ENCODE measurements at regions not wholly inside any gene's neighbourhood (a gene's known extent, or its start where the extent isn't known, plus 50 kb on each side); places are given as distances from the start of the nearest gene placed in this dataset.

GRCh38 chr5:97427235-97427634 is 244.2 kb upstream of the RIOK2 start:
- Histone ChIP-seq H3K9me3 (ENCODE audit: control insufficient read depth, insufficient read depth, low read depth, low read length) (no peaks in the 10 kb centered on the region), H3K27me3 (ENCODE audit: control insufficient read depth, insufficient read depth, low read length) (no peaks in the 10 kb centered on the region), H3K36me3 (ENCODE audit: control insufficient read depth, insufficient read depth, low read length) (no peaks in the 10 kb centered on the region), H3K4me1 (ENCODE audit: control insufficient read depth, insufficient read depth, low read length) (no peaks in the 10 kb centered on the region), H3K9ac (ENCODE audit: low read length) (no peak overlapping the region), H3K4me3 (ENCODE audit: low read depth, low read length) (no peak overlapping the region), H3K27ac (ENCODE audit: low read depth, low read length) (no peak overlapping the region)

GRCh38 chr5:97434021-97434420 is 251.0 kb upstream of the RIOK2 start:
- no peaks in the 10 kb centered on the region for H3K27me3 ChIP-seq (ENCODE audit: control insufficient read depth, insufficient read depth, low read length)
- H3K4me3 ChIP-seq (ENCODE audit: low read depth, low read length), result no peak overlapping the region
- H3K27ac ChIP-seq (ENCODE audit: low read depth, low read length), result no peak overlapping the region
- no peaks in the 10 kb centered on the region for H3K9me3 ChIP-seq (ENCODE audit: control insufficient read depth, insufficient read depth, low read depth, low read length)
- no peaks in the 10 kb centered on the region for H3K4me1 ChIP-seq (ENCODE audit: control insufficient read depth, insufficient read depth, low read length)
- H3K9ac ChIP-seq (ENCODE audit: low read length), result no peak overlapping the region
- H3K36me3 ChIP-seq (ENCODE audit: control insufficient read depth, insufficient read depth, low read length), result no peaks in the 10 kb centered on the region

GRCh38 chr5:97436405-97436804 is 253.4 kb upstream of the RIOK2 start:
- no peak overlapping the region for H3K4me3 ChIP-seq (ENCODE audit: low read depth, low read length)

GRCh38 chr5:97443740-97444139 is 260.7 kb upstream of the RIOK2 start:
- Histone ChIP-seq H3K27ac (ENCODE audit: low read depth, low read length) (no peak overlapping the region), H3K4me3 (ENCODE audit: low read depth, low read length) (no peak overlapping the region), H3K36me3 (ENCODE audit: control insufficient read depth, insufficient read depth, low read length) (no peaks in the 10 kb centered on the region), H3K9ac (ENCODE audit: low read length) (no peak overlapping the region), H3K9me3 (ENCODE audit: control insufficient read depth, insufficient read depth, low read depth, low read length) (no peaks in the 10 kb centered on the region; the same call in 1 of the 2 replicates), H3K4me1 (ENCODE audit: control insufficient read depth, insufficient read depth, low read length) (no peaks in the 10 kb centered on the region), H3K27me3 (ENCODE audit: control insufficient read depth, insufficient read depth, low read length) (no peaks in the 10 kb centered on the region)

More at GRCh38 chr5:97436405-97436804, 253.4 kb upstream of the RIOK2 start:
- H3K27ac ChIP-seq (ENCODE audit: low read depth, low read length), result no peak overlapping the region
- no peak overlapping the region for H3K9ac ChIP-seq (ENCODE audit: low read length)
- H3K4me1 ChIP-seq (ENCODE audit: control insufficient read depth, insufficient read depth, low read length), result no peaks in the 10 kb centered on the region
- H3K36me3 ChIP-seq (ENCODE audit: control insufficient read depth, insufficient read depth, low read length), result no peaks in the 10 kb centered on the region
- H3K27me3 ChIP-seq (ENCODE audit: control insufficient read depth, insufficient read depth, low read length), result no peaks in the 10 kb centered on the region
- H3K9me3 ChIP-seq (ENCODE audit: control insufficient read depth, insufficient read depth, low read depth, low read length), result no peaks in the 10 kb centered on the region

GRCh38 chr5:97449172-97449571 is 266.1 kb upstream of the RIOK2 start:
- H3K36me3 ChIP-seq (ENCODE audit: control insufficient read depth, insufficient read depth, low read length), result no peaks in the 10 kb centered on the region
- H3K27ac ChIP-seq (ENCODE audit: low read depth, low read length), result no peak overlapping the region
- H3K9me3 ChIP-seq (ENCODE audit: control insufficient read depth, insufficient read depth, low read depth, low read length), result no peaks in the 10 kb centered on the region
- no peaks in the 10 kb centered on the region for H3K27me3 ChIP-seq (ENCODE audit: control insufficient read depth, insufficient read depth, low read length)
- H3K9ac ChIP-seq (ENCODE audit: low read length), result no peak overlapping the region
- H3K4me1 ChIP-seq (ENCODE audit: control insufficient read depth, insufficient read depth, low read length), result no peaks in the 10 kb centered on the region
- H3K4me3 ChIP-seq (ENCODE audit: low read depth, low read length), result no peak overlapping the region

DNA sequence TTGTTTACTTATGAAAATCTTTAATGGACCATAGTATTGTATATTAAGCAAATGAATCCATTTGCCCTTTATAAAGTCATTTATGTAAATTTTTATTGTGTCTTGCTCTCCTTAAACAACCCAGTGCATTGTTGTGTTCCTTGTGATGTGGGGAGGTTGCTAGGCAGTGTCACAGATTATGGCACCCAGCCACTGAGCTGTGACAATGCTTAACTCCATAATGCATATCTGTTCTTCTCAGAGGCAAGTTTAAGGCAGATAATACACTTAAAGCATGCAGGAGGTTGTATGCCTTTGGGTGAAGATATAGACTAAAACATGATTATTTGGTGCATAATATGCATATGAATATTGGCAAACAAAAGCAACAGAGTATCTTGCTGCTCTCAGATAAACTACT is 269.6 kb upstream of the RIOK2 start:
- Histone ChIP-seq H3K4me1 (ENCODE audit: control insufficient read depth, insufficient read depth, low read length) (no peaks in the 10 kb centered on the region), H3K9ac (ENCODE audit: low read length) (no peak overlapping the region), H3K36me3 (ENCODE audit: control insufficient read depth, insufficient read depth, low read length) (no peaks in the 10 kb centered on the region), H3K4me3 (ENCODE audit: low read depth, low read length) (no peak overlapping the region), H3K27me3 (ENCODE audit: control insufficient read depth, insufficient read depth, low read length) (no peaks in the 10 kb centered on the region), H3K27ac (ENCODE audit: low read depth, low read length) (no peak overlapping the region), H3K9me3 (ENCODE audit: control insufficient read depth, insufficient read depth, low read depth, low read length) (no peaks in the 10 kb centered on the region)

- Histone ChIP-seq H3K27ac (ENCODE audit: low read depth, low read length) (no peak overlapping the region), H3K36me3 (ENCODE audit: control insufficient read depth, insufficient read depth, low read length) (no peaks in the 10 kb centered on the region), H3K9ac (ENCODE audit: low read length) (no peak overlapping the region), H3K4me3 (ENCODE audit: low read depth, low read length) (no peak overlapping the region), H3K4me1 (ENCODE audit: control insufficient read depth, insufficient read depth, low read length) (no peaks in the 10 kb centered on the region), H3K9me3 (ENCODE audit: control insufficient read depth, insufficient read depth, low read depth, low read length) (no peaks in the 10 kb centered on the region), H3K27me3 (ENCODE audit: control insufficient read depth, insufficient read depth, low read length) (no peaks in the 10 kb centered on the region)
These were observed 270.2 kb upstream of the RIOK2 start for GRCh38 chr5:97453263-97453662.

GRCh38 chr5:97454015-97454414 is 271.0 kb upstream of the RIOK2 start:
- no peak overlapping the region for H3K4me3 ChIP-seq (ENCODE audit: low read depth, low read length)
- no peaks in the 10 kb centered on the region for H3K36me3 ChIP-seq (ENCODE audit: control insufficient read depth, insufficient read depth, low read length)
- no peaks in the 10 kb centered on the region for H3K27me3 ChIP-seq (ENCODE audit: control insufficient read depth, insufficient read depth, low read length)
- no peaks in the 10 kb centered on the region for H3K4me1 ChIP-seq (ENCODE audit: control insufficient read depth, insufficient read depth, low read length)
- no peak overlapping the region for H3K27ac ChIP-seq (ENCODE audit: low read depth, low read length)
- H3K9me3 ChIP-seq (ENCODE audit: control insufficient read depth, insufficient read depth, low read depth, low read length), result no peaks in the 10 kb centered on the region
- H3K9ac ChIP-seq (ENCODE audit: low read length), result no peak overlapping the region

DNA sequence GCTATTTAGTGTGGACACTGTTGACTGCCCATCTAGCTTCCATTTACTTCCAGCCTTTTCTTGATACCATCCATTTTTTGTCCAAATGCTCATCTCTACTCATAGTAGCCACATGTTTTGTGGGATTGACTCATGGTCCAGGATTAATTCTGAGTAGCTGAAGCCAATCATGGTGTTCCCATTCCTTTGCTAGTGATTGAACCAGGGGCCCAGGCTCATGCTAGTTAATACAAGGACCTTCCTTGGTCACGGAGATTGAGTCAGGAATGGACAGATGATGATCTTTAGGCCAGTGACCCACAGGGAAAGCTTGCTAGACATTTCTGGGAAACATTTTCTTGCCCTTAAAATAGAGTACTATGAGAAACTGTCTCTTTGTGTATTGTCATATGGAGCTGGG is 272.9 kb upstream of the RIOK2 start:
- no peaks in the 10 kb centered on the region for H3K36me3 ChIP-seq (ENCODE audit: control insufficient read depth, insufficient read depth, low read length)
- H3K4me3 ChIP-seq (ENCODE audit: low read depth, low read length), result no peak overlapping the region
- H3K27ac ChIP-seq (ENCODE audit: low read depth, low read length), result no peak overlapping the region
- no peaks in the 10 kb centered on the region for H3K4me1 ChIP-seq (ENCODE audit: control insufficient read depth, insufficient read depth, low read length)
- no peaks in the 10 kb centered on the region for H3K27me3 ChIP-seq (ENCODE audit: control insufficient read depth, insufficient read depth, low read length)
- H3K9me3 ChIP-seq (ENCODE audit: control insufficient read depth, insufficient read depth, low read depth, low read length), result no peaks in the 10 kb centered on the region
- no peak overlapping the region for H3K9ac ChIP-seq (ENCODE audit: low read length)

DNA sequence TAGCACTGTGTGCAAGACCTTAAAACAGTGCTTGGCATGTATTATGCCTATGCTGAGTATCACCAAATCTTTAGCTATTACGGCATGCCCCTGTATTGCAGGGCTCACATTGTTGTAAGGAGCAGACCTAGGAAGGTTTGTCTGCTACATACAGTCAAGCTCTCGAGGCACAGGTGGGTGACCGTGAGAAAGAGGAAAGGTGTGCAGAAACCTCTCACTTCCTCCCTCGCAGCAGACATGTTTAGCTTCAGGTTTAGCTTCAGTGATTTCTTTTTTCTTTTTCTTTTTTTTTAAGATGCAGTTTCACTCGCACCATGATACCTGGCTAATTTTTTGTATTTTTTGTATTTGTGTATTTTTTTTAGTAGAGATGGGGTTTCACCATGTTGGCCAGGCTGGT is 275.8 kb upstream of the RIOK2 start:
- no peaks in the 10 kb centered on the region for H3K9me3 ChIP-seq (ENCODE audit: control insufficient read depth, insufficient read depth, low read depth, low read length)
- H3K27me3 ChIP-seq (ENCODE audit: control insufficient read depth, insufficient read depth, low read length), result no peaks in the 10 kb centered on the region
- no peak overlapping the region for H3K27ac ChIP-seq (ENCODE audit: low read depth, low read length)
- H3K36me3 ChIP-seq (ENCODE audit: control insufficient read depth, insufficient read depth, low read length), result no peaks in the 10 kb centered on the region
- no peak overlapping the region for H3K4me3 ChIP-seq (ENCODE audit: low read depth, low read length)
- H3K9ac ChIP-seq (ENCODE audit: low read length), result no peak overlapping the region
- H3K4me1 ChIP-seq (ENCODE audit: control insufficient read depth, insufficient read depth, low read length), result no peaks in the 10 kb centered on the region

DNA sequence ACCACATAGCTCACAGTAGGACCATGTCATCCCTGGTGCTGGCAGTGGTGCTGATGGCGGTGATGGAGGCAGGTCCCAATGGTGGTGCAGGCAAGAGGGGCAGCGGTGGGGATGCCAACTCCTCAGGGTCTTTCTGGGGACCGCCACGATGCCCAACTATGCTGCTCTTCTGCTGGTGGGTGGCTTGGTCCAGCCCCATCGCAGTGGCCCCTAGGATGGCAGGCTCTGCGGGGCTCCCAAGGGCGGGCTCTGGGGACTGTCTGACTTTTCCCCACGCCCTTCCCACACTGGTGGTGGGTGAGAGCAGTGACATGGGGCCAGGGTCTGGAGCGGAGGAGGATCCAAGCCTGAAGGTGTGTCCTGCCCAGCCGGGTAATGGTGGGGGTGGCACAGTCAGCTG is 288.9 kb upstream of the RIOK2 start:
- Histone ChIP-seq H3K9ac (ENCODE audit: low read length) (no peak overlapping the region), H3K36me3 (ENCODE audit: control insufficient read depth, insufficient read depth, low read length) (no peaks in the 10 kb centered on the region), H3K27me3 (ENCODE audit: control insufficient read depth, insufficient read depth, low read length) (no peaks in the 10 kb centered on the region), H3K4me1 (ENCODE audit: control insufficient read depth, insufficient read depth, low read length) (no peaks in the 10 kb centered on the region), H3K4me3 (ENCODE audit: low read depth, low read length) (no peak overlapping the region), H3K9me3 (ENCODE audit: control insufficient read depth, insufficient read depth, low read depth, low read length) (peaks cover 17% of the 10 kb centered on the region; the same call in 1 of the 2 replicates), H3K27ac (ENCODE audit: low read depth, low read length) (no peak overlapping the region)

DNA sequence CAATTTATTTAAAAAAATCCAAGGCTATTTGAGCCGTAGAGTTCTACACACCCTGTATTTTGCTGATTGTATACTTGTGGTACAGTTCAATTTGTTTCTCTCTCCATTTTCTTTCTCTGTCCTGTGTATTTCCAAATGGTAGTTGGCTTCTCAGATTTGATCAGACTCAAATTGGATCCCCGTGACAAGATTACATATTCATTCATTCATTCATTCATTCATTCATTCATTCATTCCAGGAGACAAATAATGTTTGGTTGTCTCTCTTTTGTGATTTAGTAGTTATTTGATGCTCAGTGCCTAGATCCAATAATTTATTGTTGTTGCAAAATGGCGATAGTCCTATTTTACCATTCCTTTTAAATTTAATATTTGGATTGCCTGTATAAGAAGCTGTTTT is 292.8 kb upstream of the RIOK2 start:
- H3K36me3 ChIP-seq (ENCODE audit: control insufficient read depth, insufficient read depth, low read length), result no peaks in the 10 kb centered on the region
- H3K4me3 ChIP-seq (ENCODE audit: low read depth, low read length), result no peak overlapping the region
- H3K9me3 ChIP-seq (ENCODE audit: control insufficient read depth, insufficient read depth, low read depth, low read length), result peaks cover 3% of the 10 kb centered on the region; the same call in 1 of the 2 replicates
- H3K4me1 ChIP-seq (ENCODE audit: control insufficient read depth, insufficient read depth, low read length), result no peaks in the 10 kb centered on the region
- H3K27me3 ChIP-seq (ENCODE audit: control insufficient read depth, insufficient read depth, low read length), result no peaks in the 10 kb centered on the region
- H3K9ac ChIP-seq (ENCODE audit: low read length), result no peak overlapping the region
- no peak overlapping the region for H3K27ac ChIP-seq (ENCODE audit: low read depth, low read length)

All from HUES6 (cell line).